Lung (tissue), 11 donors: ENCODE measurements at regions not wholly inside any gene's neighbourhood (a gene's known extent, or its start where the extent isn't known, plus 50 kb on each side); places are given as distances from the start of the nearest gene placed in this dataset.
A peak's percentile ranks its signal among the peaks of the same experiment; 100 is the strongest.

ENCODE experiments used
- ATAC-seq: fragments of 200-7000 bp; cut with Tn5 transposase; one replicate; pipeline ENCODE4 v1.9.1; 2020; ENCODE audit warnings: moderate number of reproducible peaks; ENCODE audit not compliant: insufficient read depth, low FRiP score
- DNase-seq, 3 donors: peaks; one replicate each; pipeline ENCODE4 v3.0.0-alpha.2; 2013 to 2017
- H3K27ac ChIP-seq, 2 donors: one replicate each; pipeline ENCODE4 v1.5.1; 2013; ENCODE audit warnings: mild to moderate bottlenecking in 2 of 2, moderate library complexity in 2 of 2, control low read depth in 1 of 2, inconsistent platforms in 1 of 2, low read depth in 1 of 2, low read length in 1 of 2
- H3K27me3 ChIP-seq, 3 donors: one replicate each; pipeline ENCODE4 v1.5.1; 2013; ENCODE audit warnings: low read length in 2 of 3; ENCODE audit not compliant: control insufficient read depth in 3 of 3, insufficient read depth in 3 of 3
- H3K36me3 ChIP-seq, 4 donors: one replicate each; pipeline ENCODE4 v1.5.1; 2013; ENCODE audit warnings: low read length in 4 of 4, mild to moderate bottlenecking in 1 of 4, moderate library complexity in 1 of 4; ENCODE audit not compliant: control insufficient read depth in 4 of 4, insufficient read depth in 4 of 4
- H3K4me1 ChIP-seq, 5 donors: one replicate each; pipeline ENCODE4 v1.5.1; 2013; ENCODE audit warnings: low read length in 5 of 5, mild to moderate bottlenecking in 2 of 5, moderate library complexity in 1 of 5; ENCODE audit not compliant: control insufficient read depth in 5 of 5, insufficient read depth in 5 of 5
- H3K4me3 ChIP-seq: one replicate; pipeline ENCODE4 v1.5.1; 2013; ENCODE audit warnings: mild to moderate bottlenecking, control low read depth, moderate library complexity
- H3K9ac ChIP-seq, 2 donors: one replicate each; pipeline ENCODE4 v1.5.1; 2013; ENCODE audit warnings: low read length in 2 of 2, control low read depth in 1 of 2; ENCODE audit not compliant: insufficient read depth in 1 of 2
- H3K9me3 ChIP-seq, 4 donors: one replicate each; pipeline ENCODE4 v1.5.1; 2013; ENCODE audit warnings: low read length in 3 of 4, mild to moderate bottlenecking in 1 of 4, moderate library complexity in 1 of 4; ENCODE audit not compliant: control insufficient read depth in 4 of 4, insufficient read depth in 3 of 4
- CTCF ChIP-seq: IDR thresholded peaks from 2 replicates; pipeline ENCODE4 v1.5.1; 2012; ENCODE audit warnings: mild to moderate bottlenecking; ENCODE audit errors: control extremely low read depth, extremely low read depth
- WGBS, 2 donors: extraction: QIAGEN DNeasy Blood & Tissue Kit; methylation state at CpG; one replicate each; pipeline ENCODE4 v1.1.7; 2013; 5-methylcytosine and 5-hydroxymethylcytosine counted together
- donor health status: control.
- donor health status: control.
- donor health status: Bipolar disorder and iron deficiency.
- donor health status: healthy.
- donor health status: DM: yes; HTN: yes; CAD: no.

- ATAC-seq (no peak), DNase-seq (no peak)
- no peaks in the 10 kb centered on the region for H3K9me3 ChIP-seq
- no peaks in the 10 kb centered on the region for H3K27me3 ChIP-seq
- H3K4me3 ChIP-seq, result no peak overlapping the region
- H3K27ac ChIP-seq, result no peak overlapping the region
- no peak for TF ChIP-seq CTCF
- H3K36me3 ChIP-seq, result no peaks in the 10 kb centered on the region
- 80% methylated on average over 11 of the region's 11 CpGs for WGBS, 2 donors
- H3K4me1 ChIP-seq, result peaks cover 0 to 22% (median 12%) of the 10 kb centered on the region in 5 donors
- no peak overlapping the region for H3K9ac ChIP-seq
Measured at GRCh38 chr2:204251998-204252376, 293.3 kb upstream of the PARD3B start.

- ATAC-seq, result peak; percentile 22
- Histone ChIP-seq H3K9ac (no peak overlapping the region), H3K27ac (no peak overlapping the region), H3K4me1 (peaks cover 0 to 30% (median 15%) of the 10 kb centered on the region in 5 donors), H3K27me3 (no peaks in the 10 kb centered on the region), H3K36me3 (no peaks in the 10 kb centered on the region), H3K9me3 (no peaks in the 10 kb centered on the region), H3K4me3 (no peak overlapping the region)
- WGBS, 2 donors, result 60 to 89% methylated on average over 5 of the region's 5 CpGs
- no peak for DNase-seq
- no peak for TF ChIP-seq CTCF
Measured at GRCh38 chr2:204255071-204255470, 290.2 kb upstream of the PARD3B start.

- peak; percentile 51 to 89 (median 80) for DNase-seq
- H3K36me3 ChIP-seq, result no peaks in the 10 kb centered on the region
- ATAC-seq, result peak; percentile 36
- WGBS, 2 donors, result 41 to 45% methylated on average over 2 of the region's 2 CpGs
- TF ChIP-seq CTCF, result no peak
- H3K27ac ChIP-seq, result no peak overlapping the region
- peaks cover 0 to 35% (median 17%) of the 10 kb centered on the region in 5 donors for H3K4me1 ChIP-seq
- no peaks in the 10 kb centered on the region for H3K27me3 ChIP-seq
- no peaks in the 10 kb centered on the region for H3K9me3 ChIP-seq
- H3K9ac ChIP-seq, result no peak overlapping the region
- no peak overlapping the region for H3K4me3 ChIP-seq
Measured at GRCh38 chr2:204255526-204255925, 289.7 kb upstream of the PARD3B start.

- ATAC-seq (no peak), DNase-seq (no peak)
- no peak overlapping the region for H3K4me3 ChIP-seq
- TF ChIP-seq CTCF, result no peak
- no peaks in the 10 kb centered on the region for H3K36me3 ChIP-seq
- peaks cover 0 to 51% (median 17%) of the 10 kb centered on the region in 5 donors for H3K4me1 ChIP-seq
- H3K9me3 ChIP-seq, result no peaks in the 10 kb centered on the region
- no peak overlapping the region for H3K9ac ChIP-seq
- WGBS, 2 donors, result 96 to 97% methylated on average over 5 of the region's 5 CpGs
- no peaks in the 10 kb centered on the region for H3K27me3 ChIP-seq
- H3K27ac ChIP-seq, result no peak overlapping the region
Measured at GRCh38 chr2:204257781-204258180, 287.5 kb upstream of the PARD3B start.
